Osteocyte (in vitro differentiated cells): ENCODE measurements at regions not wholly inside any gene's neighbourhood (a gene's known extent, or its start where the extent isn't known, plus 50 kb on each side); places are given as distances from the start of the nearest gene placed in this dataset.

ENCODE experiments used
- DNase-seq: peaks from one replicate; pipeline ENCODE4 v3.0.0; 2021; ENCODE audit warnings: mixed read lengths; ENCODE audit not compliant: unreplicated experiment; ENCODE audit errors: extremely low spot score
- H3K27ac Mint-ChIP-seq: one replicate; pipeline ENCODE4 v1.8.0; 2021; ENCODE audit warnings: mild to moderate bottlenecking, mixed read lengths; ENCODE audit not compliant: unreplicated experiment
- H3K27me3 Mint-ChIP-seq: one replicate; pipeline ENCODE4 v1.8.0; 2021; ENCODE audit warnings: mixed read lengths; ENCODE audit not compliant: unreplicated experiment
- H3K36me3 Mint-ChIP-seq: one replicate; pipeline ENCODE4 v1.8.0; 2021; ENCODE audit warnings: mixed read lengths; ENCODE audit not compliant: unreplicated experiment
- H3K4me1 Mint-ChIP-seq: one replicate; pipeline ENCODE4 v1.8.0; 2021; ENCODE audit warnings: mixed read lengths; ENCODE audit not compliant: unreplicated experiment
- H3K4me3 Mint-ChIP-seq: one replicate; pipeline ENCODE4 v1.8.0; 2021; ENCODE audit warnings: mild to moderate bottlenecking, moderate library complexity, mixed read lengths; ENCODE audit not compliant: unreplicated experiment
- H3K9me3 Mint-ChIP-seq: one replicate; pipeline ENCODE4 v1.8.0; 2021; ENCODE audit warnings: mixed read lengths; ENCODE audit not compliant: unreplicated experiment
- CTCF ChIP-seq: fragments of 200-600 bp; sonication (generic); IDR thresholded peaks from 2 replicates; pipeline ENCODE4 v1.5.0; 2021; ENCODE audit warnings: antibody characterized with exemption, mild to moderate bottlenecking, moderate library complexity

GRCh38 chr15:101551696-101552591 is 62.4 kb upstream of the PCSK6 start:
- Mint-ChIP-seq H3K4me3 (no peak overlapping the region), H3K36me3 (no peaks in the 10 kb centered on the region), H3K27ac (no peak overlapping the region), H3K9me3 (no peaks in the 10 kb centered on the region), H3K4me1 (no peaks in the 10 kb centered on the region), H3K27me3 (peaks cover 37% of the 10 kb centered on the region)
- no peak for DNase-seq
- TF ChIP-seq CTCF = no peak

GRCh38 chr15:101550124-101550523 is 60.6 kb upstream of the PCSK6 start:
- Mint-ChIP-seq H3K4me3 (no peak overlapping the region), H3K27me3 (peaks cover 47% of the 10 kb centered on the region), H3K27ac (no peak overlapping the region), H3K9me3 (no peaks in the 10 kb centered on the region), H3K36me3 (no peaks in the 10 kb centered on the region), H3K4me1 (no peaks in the 10 kb centered on the region)
- DNase-seq = no peak
- no peak for TF ChIP-seq CTCF

GRCh38 chr15:101549647-101550046 is 60.1 kb upstream of the PCSK6 start:
- Mint-ChIP-seq H3K9me3 (no peaks in the 10 kb centered on the region), H3K36me3 (no peaks in the 10 kb centered on the region), H3K4me1 (no peaks in the 10 kb centered on the region), H3K27me3 (peaks cover 47% of the 10 kb centered on the region), H3K27ac (no peak overlapping the region), H3K4me3 (no peak overlapping the region)
- TF ChIP-seq CTCF = no peak
- no peak for DNase-seq

GRCh38 chr15:101547737-101548136 is 58.2 kb upstream of the PCSK6 start:
- Mint-ChIP-seq H3K36me3 (no peaks in the 10 kb centered on the region), H3K4me1 (no peaks in the 10 kb centered on the region), H3K27me3 (peaks cover 47% of the 10 kb centered on the region), H3K4me3 (no peak overlapping the region), H3K9me3 (no peaks in the 10 kb centered on the region), H3K27ac (no peak overlapping the region)
- TF ChIP-seq CTCF = no peak
- DNase-seq = no peak

GRCh38 chr15:101545548-101546505 is 56.3 kb upstream of the PCSK6 start:
- Mint-ChIP-seq H3K9me3 (no peaks in the 10 kb centered on the region), H3K4me3 (no peak overlapping the region), H3K4me1 (no peaks in the 10 kb centered on the region), H3K27ac (no peak overlapping the region), H3K36me3 (no peaks in the 10 kb centered on the region), H3K27me3 (peaks cover 42% of the 10 kb centered on the region)
- TF ChIP-seq CTCF = no peak
- DNase-seq = no peak
